ENCODE measurements at regions not wholly inside any gene's neighbourhood (a gene's known extent, or its start where the extent isn't known, plus 50 kb on each side); places are given as distances from the start of the nearest gene placed in this dataset.

- Histone ChIP-seq H3K27ac (ENCODE audit: control insufficient read depth, insufficient read depth) (no peak overlapping the region), H4K20me1 (ENCODE audit: control insufficient read depth, insufficient read depth) (no peaks in the 10 kb centered on the region), H3K4me1 (ENCODE audit: control insufficient read depth, insufficient read depth, low read length) (no peaks in the 10 kb centered on the region), H2AFZ (ENCODE audit: control insufficient read depth, low read depth, low read length) (no peak overlapping the region), H3K4me2 (ENCODE audit: control insufficient read depth, insufficient read depth) (no peak overlapping the region), H3K27me3 (replicated peaks in 1 of 2; ENCODE audit: control insufficient read depth in 2 of 2, insufficient read depth in 2 of 2, low read length in 1 of 2) (no peaks in the 10 kb centered on the region), H3K36me3 (ENCODE audit: control insufficient read depth in 2 of 2, insufficient read depth in 2 of 2, low read length in 1 of 2) (no peaks in the 10 kb centered on the region), H3K4me3 (no peak overlapping the region), H3K9me3 (replicated peaks; ENCODE audit: control insufficient read depth, insufficient read depth, low read length) (no peaks in the 10 kb centered on the region), H3K9ac (ENCODE audit: control insufficient read depth, insufficient read depth, low read length) (no peak overlapping the region), H3K79me2 (ENCODE audit: control insufficient read depth, insufficient read depth, low read length) (no peaks in the 10 kb centered on the region)
- SMC1A ChIA-PET (ENCODE audit: uncharacterized antibody, unreplicated experiment) = interaction anchor here (1.2 kb wide), 1 partner anchor 9 kb away, joined by 3 read pairs; no protein-coding TSS in a partner anchor
- ATAC-seq (no peak), FAIRE-seq (no peak), DNase-seq (ENCODE audit: low read depth, low spot score) (no peak)
- WGBS (ENCODE audit: insufficient coverage, insufficient replicate concordance, low lambda C conversion rate, missing lambda C conversion rate) = 23% methylated on average over 7 of the region's 7 CpGs
- intact Hi-C loops (cut with micrococcal nuclease; ENCODE audit: unreplicated experiment) (no loop called here), in situ Hi-C loops (cut with MboI) (no loop called here)
- POLR2A ChIA-PET = interaction anchor here (0.5 kb wide), 1 partner anchor 444 kb away, joined by 3 read pairs; no protein-coding TSS in a partner anchor
- TF ChIP-seq NFIC (IDR thresholded peaks at IDR 0.05; ENCODE audit: low read depth, low read length) = no peak
- TF ChIP-seq NRF1 (conservative IDR thresholded peaks at IDR 0.05; ENCODE audit: low read depth, low read length) = no peak
- no peak for TF ChIP-seq BCL3 (IDR thresholded peaks at IDR 0.05; ENCODE audit: borderline replicate concordance, insufficient read depth, low read depth, low read length, poor library complexity, severe bottlenecking)
- no peak for TF ChIP-seq ZZZ3 (IDR thresholded peaks at IDR 0.05; ENCODE audit: control insufficient read depth, insufficient read length, low read depth)
- no peak for TF ChIP-seq ZBTB40 (IDR thresholded peaks at IDR 0.05; ENCODE audit: borderline replicate concordance)
- TF ChIP-seq HCFC1 (IDR thresholded peaks at IDR 0.05; ENCODE audit: low read length) = no peak
- no peak for TF ChIP-seq DPF2 (IDR thresholded peaks at IDR 0.05)
- no peak for TF ChIP-seq ETV6 (conservative IDR thresholded peaks at IDR 0.05 in 1 of 2, IDR thresholded peaks at IDR 0.05 in 1 of 2; ENCODE audit: borderline replicate concordance in 1 of 2, low read depth in 1 of 2)
- TF ChIP-seq TCF7 (IDR thresholded peaks at IDR 0.05; ENCODE audit: borderline replicate concordance) = no peak
- TF ChIP-seq MYC (IDR thresholded peaks at IDR 0.05; ENCODE audit: insufficient read depth, insufficient read length, insufficient replicate concordance, low read length, severe bottlenecking) = no peak
- BruUV-seq (replicated peaks) = no TSS peak
- RAD21 ChIA-PET (ENCODE audit: unreplicated experiment) = no interaction called here
- CTCF ChIA-PET = no interaction called here
Observed at GRCh38 chrX:121949041-121949760, 901.8 kb downstream of the GLUD2 start.

Data from GM12878 (cell line).